Fibroblast of lung (primary cell): ENCODE measurements at regions not wholly inside any gene's neighbourhood (a gene's known extent, or its start where the extent isn't known, plus 50 kb on each side); places are given as distances from the start of the nearest gene placed in this dataset.

Source experiments
- DNase-seq, 2 donors: peaks; one replicate each; pipeline versions ENCODE4 v3.0.0 to v3.0.0-alpha.2; 2010; ENCODE audit warnings: low read depth in 2 of 2
- H2AFZ ChIP-seq: 2 replicates; pipeline ENCODE4 v1.5.1; 2012; ENCODE audit warnings: low read length, control low read depth, inconsistent platforms
- H3K27ac ChIP-seq: 2 replicates; pipeline ENCODE4 v1.5.1; 2011; ENCODE audit warnings: low read length, control low read depth; ENCODE audit not compliant: insufficient read depth
- H3K27me3 ChIP-seq: 2 replicates; pipeline ENCODE4 v1.5.1; 2011; ENCODE audit warnings: mild to moderate bottlenecking, low read length; ENCODE audit not compliant: control insufficient read depth, insufficient read depth
- H3K36me3 ChIP-seq: 2 replicates; pipeline ENCODE4 v1.5.1; 2011; ENCODE audit warnings: low read length; ENCODE audit not compliant: control insufficient read depth, insufficient read depth
- H3K4me1 ChIP-seq: 2 replicates; pipeline ENCODE4 v1.5.1; 2011; ENCODE audit warnings: low read length; ENCODE audit not compliant: control insufficient read depth, insufficient read depth; ENCODE audit errors: extremely low read depth
- H3K4me2 ChIP-seq: 2 replicates; pipeline ENCODE4 v1.5.1; 2011; ENCODE audit warnings: low read length, control low read depth; ENCODE audit not compliant: insufficient read depth; ENCODE audit errors: extremely low read depth
- H3K4me3 ChIP-seq, 4 experiments: fragments of 200-600 bp in 1 of 4; sonication (generic) in 1 of 4; replicated peaks in 1 of 4; 2 replicates each; pipeline ENCODE4 v1.5.1; 2011 to 2016; ENCODE audit warnings: low read length in 4 of 4, low read depth in 3 of 4, mild to moderate bottlenecking in 3 of 4, control low read depth in 2 of 4, inconsistent platforms in 1 of 4, mixed read lengths in 1 of 4; ENCODE audit not compliant: insufficient read depth in 1 of 4; ENCODE audit errors: control extremely low read depth in 1 of 4
- H3K79me2 ChIP-seq: 2 replicates; pipeline ENCODE4 v1.5.1; 2012; ENCODE audit warnings: mild to moderate bottlenecking, low read length, inconsistent platforms; ENCODE audit not compliant: control insufficient read depth, insufficient read depth
- H3K9ac ChIP-seq: 2 replicates; pipeline ENCODE4 v1.5.1; 2011; ENCODE audit warnings: mild to moderate bottlenecking, low read length, control low read depth; ENCODE audit not compliant: insufficient read depth
- H3K9me3 ChIP-seq: 2 replicates; pipeline ENCODE4 v1.5.1; 2012; ENCODE audit warnings: low read depth, low read length; ENCODE audit not compliant: control insufficient read depth, insufficient read depth
- H4K20me1 ChIP-seq: 2 replicates; pipeline ENCODE4 v1.5.1; 2011; ENCODE audit warnings: low read length; ENCODE audit not compliant: control insufficient read depth, insufficient read depth; ENCODE audit errors: extremely low read depth
- CTCF ChIP-seq, 2 donors: IDR thresholded peaks in 1 of 2; conservative IDR thresholded peaks in 1 of 2; 1 replicate in 1 of 2; 2 replicates in 1 of 2; pipeline ENCODE4 v1.5.1; 2011 to 2012; ENCODE audit warnings: low read length in 2 of 2, control low read depth in 1 of 2, inconsistent platforms in 1 of 2, low read depth in 1 of 2, mild to moderate bottlenecking in 1 of 2
- EZH2 ChIP-seq: IDR thresholded peaks from 2 replicates; pipeline ENCODE4 v1.5.1; 2012; ENCODE audit warnings: low read length, control low read depth, mild to moderate bottlenecking; ENCODE audit errors: missing control alignments

DNA sequence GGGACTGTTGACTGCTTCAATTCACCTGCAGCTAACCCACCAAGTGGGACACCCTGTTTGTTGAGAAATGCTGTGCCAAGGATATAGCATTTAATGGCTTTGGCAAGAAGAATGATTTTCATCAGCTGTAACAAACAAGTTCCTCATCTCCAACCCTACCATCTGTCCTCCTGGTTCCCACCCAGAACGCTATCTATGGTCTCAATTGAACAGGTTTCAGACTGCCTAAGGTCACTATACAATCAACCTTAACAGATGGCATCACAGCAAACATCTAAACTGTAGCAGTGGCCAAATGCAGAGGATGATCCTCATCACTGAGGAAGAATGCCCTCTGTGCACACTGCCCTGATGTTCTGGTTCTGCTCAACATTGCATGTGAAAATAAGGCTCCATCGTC, 546.2 kb upstream of the FOXG1 start:
- no peaks in the 10 kb centered on the region for H3K4me1 ChIP-seq
- no peak overlapping the region for H3K9ac ChIP-seq
- no peak for TF ChIP-seq EZH2
- TF ChIP-seq CTCF (conservative IDR thresholded peaks at IDR 0.05 in 1 of 2, IDR thresholded peaks at IDR 0.05 in 1 of 2; ENCODE audit: low read depth in 1 of 2, low read length in 2 of 2): no peak
- no peak for DNase-seq
- no peaks in the 10 kb centered on the region for H3K27me3 ChIP-seq
- H4K20me1 ChIP-seq: no peaks in the 10 kb centered on the region
- no peak overlapping the region for H3K27ac ChIP-seq
- no peaks in the 10 kb centered on the region for H3K79me2 ChIP-seq
- H2AFZ ChIP-seq: no peak overlapping the region
- H3K4me3 ChIP-seq: no peak overlapping the region
- H3K36me3 ChIP-seq: no peaks in the 10 kb centered on the region
- no peaks in the 10 kb centered on the region for H3K9me3 ChIP-seq
- no peak overlapping the region for H3K4me2 ChIP-seq

GRCh38 chr14:28240909-28241308, 525.7 kb upstream of the FOXG1 start:
- Histone ChIP-seq H3K27ac (no peak overlapping the region), H3K9me3 (no peaks in the 10 kb centered on the region)
- TF ChIP-seq EZH2 (no peak), CTCF (conservative IDR thresholded peaks at IDR 0.05 in 1 of 2, IDR thresholded peaks at IDR 0.05 in 1 of 2; ENCODE audit: low read depth in 1 of 2, low read length in 2 of 2) (no peak)

DNA sequence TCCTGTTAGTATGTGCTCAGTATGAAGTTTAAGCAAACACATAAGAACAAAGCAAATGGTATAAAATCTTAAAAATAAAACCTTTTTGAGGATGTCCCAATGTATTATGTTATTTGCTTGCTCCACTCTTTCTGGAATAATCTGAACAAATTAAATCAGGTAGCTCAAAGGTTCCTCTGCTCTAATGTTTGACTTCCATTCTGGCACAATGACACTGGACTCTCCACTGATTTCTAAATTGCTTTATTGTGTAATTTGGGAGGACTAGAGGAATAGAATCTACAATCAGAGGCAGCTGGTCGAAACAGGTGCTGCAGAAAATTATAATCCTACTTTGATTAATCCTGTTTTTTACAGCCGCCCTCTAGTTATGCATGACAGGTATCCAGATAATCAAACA, 523.7 kb upstream of the FOXG1 start:
- H3K9ac ChIP-seq: no peak overlapping the region
- H3K4me2 ChIP-seq: no peak overlapping the region
- H3K27me3 ChIP-seq: no peaks in the 10 kb centered on the region
- H3K4me1 ChIP-seq: no peaks in the 10 kb centered on the region
- H4K20me1 ChIP-seq: no peaks in the 10 kb centered on the region
- H2AFZ ChIP-seq: no peak overlapping the region
- H3K79me2 ChIP-seq: no peaks in the 10 kb centered on the region
- DNase-seq: no peak
- H3K4me3 ChIP-seq: no peak overlapping the region
- H3K9me3 ChIP-seq: no peaks in the 10 kb centered on the region
- H3K27ac ChIP-seq: no peak overlapping the region
- TF ChIP-seq EZH2: no peak
- TF ChIP-seq CTCF (conservative IDR thresholded peaks at IDR 0.05 in 1 of 2, IDR thresholded peaks at IDR 0.05 in 1 of 2; ENCODE audit: low read depth in 1 of 2, low read length in 2 of 2): no peak
- H3K36me3 ChIP-seq: no peaks in the 10 kb centered on the region

More at GRCh38 chr14:28240909-28241308, 525.7 kb upstream of the FOXG1 start:
- H2AFZ ChIP-seq: no peak overlapping the region
- H3K27me3 ChIP-seq: no peaks in the 10 kb centered on the region
- H3K4me2 ChIP-seq: no peak overlapping the region
- no peak overlapping the region for H3K4me3 ChIP-seq
- no peak for DNase-seq
- H3K79me2 ChIP-seq: no peaks in the 10 kb centered on the region
- no peak overlapping the region for H3K9ac ChIP-seq
- no peaks in the 10 kb centered on the region for H3K36me3 ChIP-seq
- H3K4me1 ChIP-seq: no peaks in the 10 kb centered on the region
- no peaks in the 10 kb centered on the region for H4K20me1 ChIP-seq
